Cardiac fibroblast (primary cell): ENCODE measurements at regions not wholly inside any gene's neighbourhood (a gene's known extent, or its start where the extent isn't known, plus 50 kb on each side); places are given as distances from the start of the nearest gene placed in this dataset.

Source experiments
- DNase-seq, 2 donors: peaks; one replicate each; pipeline versions ENCODE4 v3.0.0 to v3.0.0-alpha.2; 2010; ENCODE audit warnings: low read depth in 2 of 2
- H3K4me3 ChIP-seq, 2 donors: replicated peaks in 1 of 2; 1 replicate in 1 of 2; 2 replicates in 1 of 2; pipeline ENCODE4 v1.5.1; 2011; ENCODE audit warnings: low read depth in 2 of 2, low read length in 2 of 2, mild to moderate bottlenecking in 2 of 2, moderate library complexity in 1 of 2
- TF ChIP-seq, protein P1 (sequence below): IDR thresholded peaks from one replicate; pipeline ENCODE4 v1.5.1; 2011; ENCODE audit warnings: low read depth, mild to moderate bottlenecking, low read length, inconsistent platforms

DNA sequence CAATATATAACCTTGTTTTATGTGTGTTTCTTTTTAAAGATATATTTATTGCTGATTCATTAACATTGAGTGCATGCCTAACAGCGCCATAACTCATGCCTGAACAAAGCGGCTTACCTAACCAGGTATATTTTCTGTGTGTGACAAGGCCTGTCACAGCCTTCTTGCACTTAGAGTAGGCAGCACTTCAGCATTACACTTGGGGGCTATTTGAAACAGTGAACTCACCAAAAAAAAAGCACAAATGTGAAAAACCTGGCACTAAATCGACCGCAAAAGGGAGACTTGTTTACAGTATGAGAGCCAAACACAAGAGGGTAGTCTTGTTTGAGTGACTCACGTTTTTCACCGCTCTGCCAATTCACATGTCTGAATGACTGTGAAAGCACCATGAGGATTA, 111.7 kb downstream of the DISP1 start:
- TF ChIP-seq, protein P1, sequence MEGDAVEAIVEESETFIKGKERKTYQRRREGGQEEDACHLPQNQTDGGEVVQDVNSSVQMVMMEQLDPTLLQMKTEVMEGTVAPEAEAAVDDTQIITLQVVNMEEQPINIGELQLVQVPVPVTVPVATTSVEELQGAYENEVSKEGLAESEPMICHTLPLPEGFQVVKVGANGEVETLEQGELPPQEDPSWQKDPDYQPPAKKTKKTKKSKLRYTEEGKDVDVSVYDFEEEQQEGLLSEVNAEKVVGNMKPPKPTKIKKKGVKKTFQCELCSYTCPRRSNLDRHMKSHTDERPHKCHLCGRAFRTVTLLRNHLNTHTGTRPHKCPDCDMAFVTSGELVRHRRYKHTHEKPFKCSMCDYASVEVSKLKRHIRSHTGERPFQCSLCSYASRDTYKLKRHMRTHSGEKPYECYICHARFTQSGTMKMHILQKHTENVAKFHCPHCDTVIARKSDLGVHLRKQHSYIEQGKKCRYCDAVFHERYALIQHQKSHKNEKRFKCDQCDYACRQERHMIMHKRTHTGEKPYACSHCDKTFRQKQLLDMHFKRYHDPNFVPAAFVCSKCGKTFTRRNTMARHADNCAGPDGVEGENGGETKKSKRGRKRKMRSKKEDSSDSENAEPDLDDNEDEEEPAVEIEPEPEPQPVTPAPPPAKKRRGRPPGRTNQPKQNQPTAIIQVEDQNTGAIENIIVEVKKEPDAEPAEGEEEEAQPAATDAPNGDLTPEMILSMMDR: no peak
- peak; percentile 43 to 61 for DNase-seq
- H3K4me3 ChIP-seq: no peak overlapping the region

DNA sequence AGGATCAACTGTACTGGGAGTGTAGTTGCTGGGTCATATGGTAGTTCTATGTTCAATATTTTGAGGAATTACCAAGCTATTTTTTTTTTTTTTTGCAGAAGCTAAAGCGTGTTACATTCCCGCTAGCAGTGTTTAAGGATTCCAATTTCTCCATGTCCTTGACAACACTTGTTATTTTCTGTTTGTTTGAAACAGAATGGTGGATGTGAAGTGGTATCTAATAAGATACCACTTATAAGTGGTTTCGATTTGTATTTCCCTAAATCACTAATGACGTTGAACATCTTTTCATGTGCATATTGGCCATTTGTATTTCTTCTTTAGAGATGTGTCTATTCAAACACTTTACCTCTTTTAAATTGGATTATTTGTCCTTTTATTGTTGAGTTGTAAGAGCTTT, 112.2 kb downstream of the DISP1 start:
- no peak overlapping the region for H3K4me3 ChIP-seq
- no peak for DNase-seq
- TF ChIP-seq, protein P1: no peak

DNA sequence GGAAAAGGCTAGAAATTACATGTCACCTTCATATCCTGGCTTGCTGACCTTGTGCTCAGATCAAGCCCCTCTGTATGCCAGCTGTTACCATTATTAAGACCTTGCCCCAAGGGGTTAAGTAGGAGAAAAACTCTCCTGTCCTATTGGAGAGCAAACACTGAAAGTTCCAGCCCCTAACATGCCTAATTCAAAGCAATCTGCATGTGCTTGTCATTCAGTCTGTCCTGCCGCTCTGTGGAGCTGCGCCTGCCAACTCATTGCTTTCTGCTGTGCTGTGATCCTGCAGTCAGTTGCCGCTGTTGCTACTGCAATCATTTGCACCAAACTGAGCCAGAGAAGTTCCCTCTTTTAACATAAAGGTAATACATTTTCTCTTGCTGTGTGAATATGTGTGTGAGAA, 113.4 kb downstream of the DISP1 start:
- TF ChIP-seq, protein P1: no peak
- H3K4me3 ChIP-seq: peak overlapping the region in 1 of 2 donors; percentile 13
- peak; percentile 60 to 77 for DNase-seq

DNA sequence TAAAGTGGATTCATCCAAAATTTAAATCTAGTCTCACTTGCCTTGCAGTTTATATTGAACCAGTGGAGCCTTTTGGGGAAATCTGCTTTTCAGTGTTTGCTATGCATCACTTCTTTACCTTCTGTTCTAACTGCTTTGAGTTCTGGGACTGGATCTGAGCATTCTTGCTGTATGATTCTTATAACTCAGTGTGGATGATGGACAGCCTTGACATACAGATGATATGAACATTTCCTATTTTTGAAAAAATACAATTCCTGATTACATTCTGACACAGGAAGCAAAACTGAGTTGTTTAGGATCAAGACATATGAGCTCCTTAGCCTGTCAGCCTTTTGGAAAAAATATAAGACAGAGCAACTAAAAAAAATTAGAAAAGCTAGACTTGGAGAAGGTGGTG, 115.2 kb downstream of the DISP1 start:
- DNase-seq: no peak
- no peak overlapping the region for H3K4me3 ChIP-seq
- TF ChIP-seq, protein P1: no peak

GRCh38 chr1:222931023-222931422, 116.2 kb downstream of the DISP1 start:
- TF ChIP-seq, protein P1: no peak
- DNase-seq: peak in 1 of 2 donors; percentile 46
- H3K4me3 ChIP-seq: no peak overlapping the region

GRCh38 chr1:222933273-222933672, 118.4 kb downstream of the DISP1 start:
- TF ChIP-seq, protein P1: no peak
- no peak for DNase-seq
- no peak overlapping the region for H3K4me3 ChIP-seq

- TF ChIP-seq, protein P1: no peak
- H3K4me3 ChIP-seq: no peak overlapping the region
- DNase-seq: no peak
Observed at GRCh38 chr1:222935239-222935900, 120.5 kb downstream of the DISP1 start.
